ENCODE measurements at regions not wholly inside any gene's neighbourhood (a gene's known extent, or its start where the extent isn't known, plus 50 kb on each side); places are given as distances from the start of the nearest gene placed in this dataset.
"Not testable (repeated sequence)": the region's sequence is repeated elsewhere in the genome, so short reads cannot be mapped to it uniquely, and the experiment has no call there.

DNA sequence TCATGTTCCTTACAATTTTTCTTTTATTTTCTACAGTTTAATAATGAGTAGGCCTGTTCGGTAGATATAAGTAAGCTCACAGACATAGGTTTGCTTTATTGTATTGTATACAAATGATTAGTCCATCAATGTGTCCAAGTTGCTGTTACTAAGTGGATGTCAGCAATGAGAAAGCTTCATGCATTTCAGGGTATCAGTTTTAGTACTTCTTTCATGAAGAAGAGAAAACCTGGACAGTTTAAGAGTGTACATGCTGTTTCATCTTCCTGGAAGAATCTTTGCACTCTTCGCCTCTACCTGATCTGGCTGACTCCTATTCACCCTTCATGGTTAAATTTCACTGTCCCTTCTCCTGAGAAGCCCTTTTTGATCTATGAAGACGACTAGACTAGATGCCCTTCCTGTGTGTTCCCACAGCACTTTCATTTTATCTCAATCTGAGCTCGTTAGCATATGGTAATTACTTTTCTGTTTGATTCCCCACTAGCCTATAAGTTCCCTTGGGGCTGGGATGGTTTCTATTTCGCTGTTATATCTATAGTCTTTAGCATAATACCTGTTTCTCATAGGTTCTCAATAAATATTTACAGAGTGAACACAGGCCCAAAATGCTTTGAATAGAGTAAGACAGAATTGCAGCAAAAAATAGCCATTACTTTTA lies 70.7 kb downstream of the CETN3 start:
- no peak overlapping the region for H3K9ac ChIP-seq (ENCODE audit: low read depth, low read length)
- no peak overlapping the region for H3K4me3 ChIP-seq (ENCODE audit: low read length)
- H3K9me3 ChIP-seq (replicated peaks; ENCODE audit: low read length) = no peaks in the 10 kb centered on the region
- H3K4me1 ChIP-seq (ENCODE audit: control insufficient read depth, insufficient read depth, low read length) = no peaks in the 10 kb centered on the region
- H3K36me3 ChIP-seq (ENCODE audit: insufficient read depth, low read length) = no peaks in the 10 kb centered on the region
- H3K27me3 ChIP-seq (ENCODE audit: control insufficient read depth, insufficient read depth, low read length) = no peaks in the 10 kb centered on the region
- no peak overlapping the region for H3K4me2 ChIP-seq (ENCODE audit: low read length)

DNA sequence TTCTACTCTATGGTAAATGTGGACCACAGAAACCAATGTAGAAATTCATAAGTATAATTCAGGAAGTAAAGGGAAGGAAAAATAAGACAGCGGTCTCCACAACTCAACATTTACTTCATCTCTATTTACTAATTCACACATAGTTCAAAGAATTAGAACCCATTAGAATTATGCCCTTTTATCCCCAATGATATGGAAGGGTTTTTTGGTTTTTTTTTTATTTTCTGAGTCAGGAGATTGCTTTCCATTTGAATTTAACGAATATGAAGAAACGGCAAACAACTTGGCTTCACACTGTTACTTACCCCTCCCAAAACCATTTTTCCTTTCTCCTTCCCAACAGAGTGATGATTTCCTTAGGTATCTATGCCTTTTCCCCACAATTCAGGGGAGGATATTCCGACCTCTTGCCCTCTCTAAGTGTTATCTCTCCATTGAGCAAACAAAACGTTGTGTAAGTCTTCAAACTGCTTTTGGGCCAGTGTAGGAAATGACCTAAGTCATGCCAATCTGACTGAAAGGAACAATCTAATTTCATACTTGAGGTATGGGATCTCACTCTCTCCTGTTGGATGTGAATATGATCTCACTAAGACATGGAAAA lies 72.0 kb downstream of the CETN3 start:
- H3K4me2 ChIP-seq (ENCODE audit: low read length) = no peak overlapping the region
- no peak overlapping the region for H3K4me3 ChIP-seq (ENCODE audit: low read length)
- no peak overlapping the region for H3K9ac ChIP-seq (ENCODE audit: low read depth, low read length)
- no peaks in the 10 kb centered on the region for H3K27me3 ChIP-seq (ENCODE audit: control insufficient read depth, insufficient read depth, low read length)
- no peaks in the 10 kb centered on the region for H3K9me3 ChIP-seq (replicated peaks; ENCODE audit: low read length)
- no peaks in the 10 kb centered on the region for H3K36me3 ChIP-seq (ENCODE audit: insufficient read depth, low read length)
- no peaks in the 10 kb centered on the region for H3K4me1 ChIP-seq (ENCODE audit: control insufficient read depth, insufficient read depth, low read length)

DNA sequence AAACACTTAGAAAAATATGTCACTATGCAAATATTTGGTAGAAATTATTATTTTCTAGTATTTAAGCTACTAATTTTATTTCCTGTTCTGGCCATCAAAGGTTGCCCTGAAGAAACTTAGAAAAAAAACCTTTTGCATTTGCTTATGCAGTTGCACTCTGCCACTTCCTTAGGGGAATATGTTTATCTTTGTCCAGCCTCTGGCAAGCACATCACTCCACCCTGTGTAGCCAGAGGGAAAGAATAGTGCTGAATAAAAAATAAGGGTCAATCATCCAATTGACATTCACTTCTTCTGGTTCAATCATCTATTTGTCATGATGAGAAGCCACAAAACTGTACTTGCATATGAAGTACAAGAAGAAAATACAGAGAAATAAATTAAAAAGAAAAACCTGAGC lies 72.8 kb downstream of the CETN3 start:
- Histone ChIP-seq H3K9me3 (replicated peaks; ENCODE audit: low read length) (no peaks in the 10 kb centered on the region), H3K4me1 (ENCODE audit: control insufficient read depth, insufficient read depth, low read length) (no peaks in the 10 kb centered on the region), H3K4me2 (ENCODE audit: low read length) (no peak overlapping the region), H3K27me3 (ENCODE audit: control insufficient read depth, insufficient read depth, low read length) (no peaks in the 10 kb centered on the region), H3K4me3 (ENCODE audit: low read length) (no peak overlapping the region), H3K36me3 (ENCODE audit: insufficient read depth, low read length) (no peaks in the 10 kb centered on the region), H3K9ac (ENCODE audit: low read depth, low read length) (no peak overlapping the region)

DNA sequence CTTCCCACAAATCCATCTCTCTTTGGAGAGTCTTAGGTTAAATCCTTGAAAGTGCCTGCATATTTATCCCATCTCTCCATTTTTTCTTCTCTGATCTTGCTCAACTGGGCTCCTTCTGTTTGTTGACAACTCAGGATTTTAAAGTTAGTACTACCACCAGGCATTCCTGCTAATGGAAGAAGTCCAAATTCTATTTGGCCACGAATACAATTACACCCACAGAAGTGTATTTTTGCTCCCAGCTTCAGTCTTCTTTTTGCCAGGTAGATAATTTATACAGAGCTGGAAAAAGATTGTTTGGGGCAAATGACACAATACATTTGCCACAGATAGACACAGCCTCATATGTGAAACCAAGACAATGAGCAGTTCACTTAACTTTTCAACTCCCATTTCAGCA lies 74.8 kb downstream of the CETN3 start:
- Histone ChIP-seq H3K4me3 (ENCODE audit: low read length) (no peak overlapping the region), H3K9me3 (replicated peaks; ENCODE audit: low read length) (no peaks in the 10 kb centered on the region), H3K27me3 (ENCODE audit: control insufficient read depth, insufficient read depth, low read length) (no peaks in the 10 kb centered on the region), H3K9ac (ENCODE audit: low read depth, low read length) (no peak overlapping the region), H3K4me1 (ENCODE audit: control insufficient read depth, insufficient read depth, low read length) (no peaks in the 10 kb centered on the region), H3K36me3 (ENCODE audit: insufficient read depth, low read length) (no peaks in the 10 kb centered on the region), H3K4me2 (ENCODE audit: low read length) (no peak overlapping the region)

DNA sequence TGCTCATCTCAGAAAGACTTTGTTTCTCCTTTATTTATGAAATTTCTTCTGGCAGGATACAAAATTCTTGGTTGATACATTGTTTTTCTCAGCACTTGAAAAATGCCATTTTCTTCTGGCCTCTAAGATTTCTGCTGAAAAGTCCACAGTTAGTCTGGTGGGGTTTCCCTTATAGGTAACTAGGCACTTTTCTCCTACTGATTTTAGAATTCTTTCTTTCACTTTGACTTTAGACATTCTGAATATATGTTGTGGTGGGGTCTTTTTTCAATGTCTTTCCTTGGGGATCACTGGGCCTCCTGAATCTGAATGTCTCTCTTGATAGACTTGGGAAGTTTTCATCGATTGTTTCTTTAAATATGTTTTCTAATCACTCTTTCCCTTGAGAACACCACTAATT lies 79.6 kb downstream of the CETN3 start:
- Histone ChIP-seq H3K36me3 (ENCODE audit: insufficient read depth, low read length) (no peaks in the 10 kb centered on the region), H3K4me3 (ENCODE audit: low read length) (no peak overlapping the region), H3K9me3 (replicated peaks; ENCODE audit: low read length) (no peaks in the 10 kb centered on the region), H3K27me3 (ENCODE audit: control insufficient read depth, insufficient read depth, low read length) (no peaks in the 10 kb centered on the region), H3K9ac (ENCODE audit: low read depth, low read length) (no peak overlapping the region), H3K4me1 (ENCODE audit: control insufficient read depth, insufficient read depth, low read length) (no peaks in the 10 kb centered on the region), H3K4me2 (ENCODE audit: low read length) (no peak overlapping the region)

DNA sequence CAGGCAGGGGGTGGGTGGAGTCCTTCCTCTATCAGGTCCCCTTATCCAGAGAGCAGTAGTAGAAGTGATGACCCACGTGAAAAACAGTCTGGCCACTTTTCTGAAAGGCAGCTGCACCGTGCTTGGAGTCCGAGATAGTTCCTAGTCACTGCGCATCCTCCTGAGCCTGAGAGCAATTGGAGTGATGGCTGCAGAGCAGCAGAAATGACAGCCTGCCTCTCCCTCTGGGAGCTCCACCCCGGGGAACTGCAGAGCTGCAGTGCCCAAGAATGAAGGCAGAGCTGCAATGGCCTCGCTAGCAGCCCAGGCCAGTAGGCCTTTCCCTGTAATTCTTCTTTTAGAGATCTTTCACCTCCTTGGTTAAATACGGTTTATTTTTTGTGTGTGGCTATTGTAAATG lies 82.6 kb downstream of the CETN3 start:
- Histone ChIP-seq H3K36me3 (ENCODE audit: insufficient read depth, low read length) (no peaks in the 10 kb centered on the region), H3K4me2 (ENCODE audit: low read length) (no peak overlapping the region), H3K4me3 (ENCODE audit: low read length) (no peak overlapping the region), H3K4me1 (ENCODE audit: control insufficient read depth, insufficient read depth, low read length) (no peaks in the 10 kb centered on the region), H3K9me3 (replicated peaks; ENCODE audit: low read length) (no peaks in the 10 kb centered on the region), H3K27me3 (ENCODE audit: control insufficient read depth, insufficient read depth, low read length) (peaks cover 3% of the 10 kb centered on the region), H3K9ac (ENCODE audit: low read depth, low read length) (no peak overlapping the region)

DNA sequence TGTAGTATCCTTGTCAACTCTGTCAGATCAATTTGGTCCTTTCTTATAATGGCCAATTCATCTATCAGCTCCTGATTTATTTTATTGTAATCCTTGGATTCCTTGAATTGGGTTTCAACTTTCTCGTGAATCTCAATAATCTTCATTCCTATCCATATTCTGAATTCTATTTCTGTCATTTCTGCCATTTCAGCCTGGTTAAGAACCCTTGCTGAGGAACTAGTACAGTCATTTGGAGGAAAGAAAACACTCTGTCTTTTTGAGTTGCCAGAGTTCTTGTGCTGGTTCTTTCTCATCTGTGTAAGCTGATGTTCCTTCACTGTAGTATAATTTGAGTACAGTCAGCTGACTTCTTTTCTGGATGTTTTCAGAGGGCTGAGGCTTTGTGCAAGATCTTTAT lies 84.5 kb downstream of the CETN3 start:
- H3K9me3 ChIP-seq (replicated peaks; ENCODE audit: low read length) = no peaks in the 10 kb centered on the region
- no peak overlapping the region for H3K9ac ChIP-seq (ENCODE audit: low read depth, low read length)

DNA sequence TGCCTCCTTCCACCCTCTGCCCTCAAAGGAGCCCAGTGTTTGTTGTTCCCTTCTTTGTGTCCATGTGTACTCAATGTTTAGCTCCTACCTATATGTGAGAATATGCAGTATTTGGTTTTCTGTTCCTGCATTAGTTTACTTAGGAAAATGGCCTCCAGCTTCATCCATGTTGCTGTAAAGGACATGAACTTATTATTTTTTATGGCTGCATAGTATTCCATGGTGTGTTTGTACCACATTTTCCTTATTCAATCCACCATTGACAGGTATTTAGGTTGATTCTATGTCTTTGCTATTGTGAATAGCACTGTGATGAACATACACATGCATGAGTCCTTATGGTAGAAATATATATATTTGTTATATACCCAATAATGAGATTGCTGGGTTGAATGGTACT lies 89.2 kb downstream of the CETN3 start:
- H3K9ac ChIP-seq (ENCODE audit: low read depth, low read length) = not testable (repeated sequence)

More for the DNA sequence above, 84.5 kb downstream of the CETN3 start:
- Histone ChIP-seq H3K4me2 (ENCODE audit: low read length) (no peak overlapping the region), H3K4me3 (ENCODE audit: low read length) (no peak overlapping the region), H3K27me3 (ENCODE audit: control insufficient read depth, insufficient read depth, low read length) (peaks cover 3% of the 10 kb centered on the region), H3K4me1 (ENCODE audit: control insufficient read depth, insufficient read depth, low read length) (no peaks in the 10 kb centered on the region), H3K36me3 (ENCODE audit: insufficient read depth, low read length) (no peaks in the 10 kb centered on the region)

DNA sequence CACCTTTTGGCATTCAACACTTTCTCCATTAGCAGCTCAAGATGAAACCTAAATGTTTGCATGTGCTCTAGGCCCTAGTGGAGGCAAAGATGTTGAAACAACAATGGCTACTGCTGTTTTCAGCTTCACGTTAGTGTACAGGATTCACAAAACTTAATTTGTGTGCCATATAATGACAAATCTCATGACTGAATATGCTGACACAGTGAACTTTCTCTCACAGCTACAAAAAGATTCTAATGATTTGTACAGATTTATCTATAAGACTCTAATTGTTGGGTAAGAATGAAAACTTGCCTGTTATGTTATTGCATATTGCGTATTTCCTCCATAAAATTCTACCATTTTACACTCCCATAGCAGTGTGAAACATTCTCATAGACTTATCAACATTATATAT lies 97.5 kb downstream of the CETN3 start:
- H3K4me3 ChIP-seq (ENCODE audit: low read length) = no peak overlapping the region
- no peaks in the 10 kb centered on the region for H3K4me1 ChIP-seq (ENCODE audit: control insufficient read depth, insufficient read depth, low read length)
- H3K9me3 ChIP-seq (replicated peaks; ENCODE audit: low read length) = no peaks in the 10 kb centered on the region
- no peak overlapping the region for H3K4me2 ChIP-seq (ENCODE audit: low read length)
- no peaks in the 10 kb centered on the region for H3K36me3 ChIP-seq (ENCODE audit: insufficient read depth, low read length)
- H3K9ac ChIP-seq (ENCODE audit: low read depth, low read length) = no peak overlapping the region
- H3K27me3 ChIP-seq (ENCODE audit: control insufficient read depth, insufficient read depth, low read length) = no peaks in the 10 kb centered on the region

More for the DNA sequence above, 89.2 kb downstream of the CETN3 start:
- H3K4me3 ChIP-seq (ENCODE audit: low read length); H3K4me1 ChIP-seq (ENCODE audit: control insufficient read depth, insufficient read depth, low read length); H3K27me3 ChIP-seq (ENCODE audit: control insufficient read depth, insufficient read depth, low read length); H3K36me3 ChIP-seq (ENCODE audit: insufficient read depth, low read length); H3K9me3 ChIP-seq (replicated peaks; ENCODE audit: low read length); H3K4me2 ChIP-seq (ENCODE audit: low read length): not testable (repeated sequence)

DNA sequence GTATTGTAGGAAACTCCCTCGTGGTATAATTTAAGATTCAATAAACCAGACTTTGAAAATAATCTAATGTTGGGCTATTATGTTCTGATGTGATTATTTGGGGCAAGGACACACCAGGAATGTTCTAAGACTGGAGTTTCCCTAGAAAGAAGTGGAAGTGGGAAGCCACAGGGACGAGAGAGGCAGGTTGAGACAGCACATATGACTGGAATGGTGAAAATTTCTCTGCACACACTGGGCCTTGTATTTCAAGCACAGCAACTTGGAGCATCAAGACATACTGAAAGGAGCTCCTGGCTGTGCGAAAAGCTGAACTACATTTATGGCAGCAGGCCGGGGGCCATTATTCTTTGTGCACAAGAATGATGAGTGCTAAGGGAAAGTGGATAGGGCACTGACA lies 98.2 kb downstream of the CETN3 start:
- H3K36me3 ChIP-seq (ENCODE audit: insufficient read depth, low read length) = no peaks in the 10 kb centered on the region
- no peak overlapping the region for H3K9ac ChIP-seq (ENCODE audit: low read depth, low read length)

DNA sequence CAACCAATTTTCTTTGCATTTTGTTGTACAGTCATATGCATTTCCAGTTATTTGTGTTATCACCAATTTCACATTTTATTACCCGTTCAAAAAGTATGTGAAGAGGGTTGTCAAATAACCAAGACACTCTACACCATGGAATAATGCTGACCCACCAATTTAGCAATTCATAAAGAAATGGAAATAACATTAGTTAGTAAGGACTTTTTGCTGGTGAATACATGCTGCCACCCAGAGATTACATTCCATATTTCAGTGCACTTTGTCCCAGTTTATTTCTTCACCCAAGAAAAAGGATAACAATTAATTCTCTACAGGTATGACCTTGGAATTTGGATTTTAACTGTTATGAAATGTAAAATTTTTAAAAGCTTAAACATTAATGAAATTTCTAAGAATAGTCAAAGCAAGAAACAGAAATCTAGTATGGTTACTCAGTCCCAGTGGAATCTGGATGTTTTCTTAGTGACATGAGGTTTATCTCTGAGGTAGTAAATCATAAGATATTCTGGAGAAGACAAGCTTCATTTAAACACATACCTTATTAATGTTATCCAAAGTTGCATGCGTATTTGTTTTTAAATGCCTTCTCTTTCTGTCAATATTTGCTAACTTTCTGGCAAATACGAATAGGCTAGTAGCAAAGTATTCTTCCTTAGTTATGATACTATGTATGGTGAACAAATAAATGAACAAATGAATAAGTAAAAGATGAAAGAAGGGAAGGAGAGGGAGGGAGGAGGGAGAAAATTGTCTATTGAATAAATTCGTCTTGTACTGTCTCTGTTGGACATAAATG lies 100.6 kb downstream of the CETN3 start:
- no peaks in the 10 kb centered on the region for H3K4me1 ChIP-seq (ENCODE audit: control insufficient read depth, insufficient read depth, low read length)
- H3K9me3 ChIP-seq (replicated peaks; ENCODE audit: low read length) = no peaks in the 10 kb centered on the region
- H3K4me2 ChIP-seq (ENCODE audit: low read length) = no peak overlapping the region

More for the DNA sequence above, 98.2 kb downstream of the CETN3 start:
- H3K4me1 ChIP-seq (ENCODE audit: control insufficient read depth, insufficient read depth, low read length) = no peaks in the 10 kb centered on the region
- no peak overlapping the region for H3K4me3 ChIP-seq (ENCODE audit: low read length)
- H3K27me3 ChIP-seq (ENCODE audit: control insufficient read depth, insufficient read depth, low read length) = no peaks in the 10 kb centered on the region
- H3K9me3 ChIP-seq (replicated peaks; ENCODE audit: low read length) = no peaks in the 10 kb centered on the region
- no peak overlapping the region for H3K4me2 ChIP-seq (ENCODE audit: low read length)

More for the DNA sequence above, 100.6 kb downstream of the CETN3 start:
- Histone ChIP-seq H3K27me3 (ENCODE audit: control insufficient read depth, insufficient read depth, low read length) (no peaks in the 10 kb centered on the region), H3K9ac (ENCODE audit: low read depth, low read length) (no peak overlapping the region), H3K36me3 (ENCODE audit: insufficient read depth, low read length) (no peaks in the 10 kb centered on the region), H3K4me3 (ENCODE audit: low read length) (no peak overlapping the region)
